COLO829 (cell line): ENCODE measurements at regions not wholly inside any gene's neighbourhood (a gene's known extent, or its start where the extent isn't known, plus 50 kb on each side); places are given as distances from the start of the nearest gene placed in this dataset.
"Not testable (repeated sequence)": the region's sequence is repeated elsewhere in the genome, so short reads cannot be mapped to it uniquely, and the experiment has no call there.

Source experiments
- DNase-seq: peaks from one replicate; pipeline ENCODE4 v3.0.0; 2012; ENCODE audit warnings: low spot score

DNA sequence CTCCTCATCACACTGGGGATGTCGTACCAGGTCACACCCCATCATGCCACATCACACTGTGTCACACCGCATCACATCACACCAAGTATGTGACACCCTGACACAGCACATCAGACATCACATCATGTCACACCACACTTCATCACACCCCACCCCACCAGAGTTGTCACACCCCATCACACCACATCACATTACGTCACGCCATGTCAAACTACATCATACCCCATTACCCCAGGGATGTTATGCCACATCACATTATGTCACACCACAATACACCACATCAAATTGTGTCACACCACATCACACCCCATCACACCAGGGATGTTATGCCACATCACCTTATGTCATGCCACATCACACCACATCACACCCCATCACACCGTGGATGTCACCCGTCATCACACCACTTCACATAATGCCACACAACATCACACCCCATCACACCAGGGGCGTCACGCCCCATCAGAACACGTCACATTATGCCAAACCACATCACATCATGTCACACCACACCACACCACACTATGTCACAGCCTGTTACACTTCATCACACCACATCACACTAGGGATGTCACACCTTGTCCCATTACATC lies 133.6 kb downstream of the TMEM121 start:
- DNase-seq: no peak

- no peak for DNase-seq
Observed at GRCh38 chr14:105660816-105661531, 134.6 kb downstream of the TMEM121 start.

GRCh38 chr14:105662043-105662442 lies 135.7 kb downstream of the TMEM121 start:
- not testable (repeated sequence) for DNase-seq

GRCh38 chr14:105662592-105662991 lies 136.2 kb downstream of the TMEM121 start:
- DNase-seq: not testable (repeated sequence)

- not testable (repeated sequence) for DNase-seq
Observed at GRCh38 chr14:105663323-105663722, 136.9 kb downstream of the TMEM121 start.

DNA sequence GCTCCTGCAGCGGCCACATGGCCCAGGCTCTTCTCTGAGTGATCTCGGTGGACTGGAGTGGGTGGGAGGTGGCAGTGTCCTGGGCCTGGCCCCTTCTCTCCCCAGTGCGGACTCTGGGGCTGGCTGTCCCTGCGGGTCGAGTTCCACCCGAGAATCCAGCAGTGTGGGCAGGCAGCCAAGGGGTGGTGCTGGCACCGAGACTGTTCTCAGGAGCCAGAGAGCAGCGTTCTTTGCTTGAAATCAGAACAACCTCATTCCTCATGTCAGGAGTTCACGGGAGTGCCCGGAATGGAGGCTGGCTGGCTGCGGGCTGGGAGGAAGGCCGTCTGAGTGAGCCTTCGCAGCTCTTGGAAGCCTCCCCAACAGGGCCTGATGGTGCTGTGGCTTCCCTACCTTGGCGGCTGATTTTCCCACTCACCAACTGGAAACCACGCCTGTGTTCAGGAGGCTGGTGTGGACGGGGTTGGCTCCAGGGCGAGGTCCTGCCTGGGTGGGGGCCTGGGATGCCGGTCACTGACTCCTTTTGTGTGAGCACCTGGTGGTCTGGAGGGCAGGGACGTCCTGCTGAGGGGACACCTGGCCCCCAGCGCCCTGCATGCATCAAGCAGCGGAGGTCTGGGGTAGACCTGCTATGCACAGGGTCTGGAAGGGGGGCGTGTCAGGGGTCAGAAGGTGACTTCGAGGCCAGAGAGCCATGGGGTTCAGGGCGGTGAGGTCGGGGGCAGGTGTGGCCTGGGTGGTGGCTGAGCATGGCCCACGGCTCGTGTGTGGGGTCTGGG lies 137.6 kb downstream of the TMEM121 start:
- not testable (repeated sequence) for DNase-seq

DNA sequence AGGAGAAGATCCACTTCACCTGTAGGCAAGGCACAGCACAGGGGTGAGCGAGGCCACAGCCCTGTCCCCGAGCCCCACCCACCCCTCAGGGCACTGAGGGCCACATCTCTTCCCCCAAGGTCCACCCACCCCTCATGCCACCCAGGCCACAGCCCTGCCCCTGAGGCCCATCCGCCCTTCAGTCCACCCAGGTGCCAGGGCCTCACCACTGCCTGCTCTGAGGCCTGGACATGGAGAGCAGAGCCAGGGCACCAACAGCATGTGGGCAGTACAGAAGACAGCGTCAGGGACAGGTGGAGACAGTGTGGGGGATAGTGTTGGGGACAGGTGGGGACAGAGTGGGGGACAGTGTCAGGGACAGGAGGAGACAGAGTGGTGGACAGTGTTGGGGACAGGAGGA lies 138.3 kb downstream of the TMEM121 start:
- no peak for DNase-seq

GRCh38 chr14:105665247-105665950 lies 139.0 kb downstream of the TMEM121 start:
- DNase-seq: no peak

- no peak for DNase-seq
Observed at GRCh38 chr14:105665951-105666277, 139.5 kb downstream of the TMEM121 start.

DNA sequence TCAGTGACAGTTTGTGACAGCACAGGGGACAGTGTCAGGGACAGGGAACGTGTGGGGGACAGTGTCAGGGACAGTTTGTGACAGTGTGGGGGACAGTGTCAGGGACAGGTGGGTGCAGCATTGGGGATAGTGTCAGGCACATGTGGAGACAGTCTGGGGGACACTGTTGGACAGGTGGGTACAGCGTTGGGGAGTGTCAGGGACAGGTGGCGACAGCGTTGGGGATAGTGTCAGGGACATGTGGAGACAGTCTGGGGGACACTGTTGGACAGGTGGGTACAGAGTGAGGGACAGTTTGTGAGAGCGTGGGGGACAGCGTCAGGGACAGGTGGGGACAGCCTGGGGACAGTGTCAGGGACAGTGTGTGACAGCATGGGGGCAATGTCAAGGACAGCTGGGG lies 140.0 kb downstream of the TMEM121 start:
- DNase-seq: no peak

GRCh38 chr14:105666991-105667662 lies 140.7 kb downstream of the TMEM121 start:
- not testable (repeated sequence) for DNase-seq

DNA sequence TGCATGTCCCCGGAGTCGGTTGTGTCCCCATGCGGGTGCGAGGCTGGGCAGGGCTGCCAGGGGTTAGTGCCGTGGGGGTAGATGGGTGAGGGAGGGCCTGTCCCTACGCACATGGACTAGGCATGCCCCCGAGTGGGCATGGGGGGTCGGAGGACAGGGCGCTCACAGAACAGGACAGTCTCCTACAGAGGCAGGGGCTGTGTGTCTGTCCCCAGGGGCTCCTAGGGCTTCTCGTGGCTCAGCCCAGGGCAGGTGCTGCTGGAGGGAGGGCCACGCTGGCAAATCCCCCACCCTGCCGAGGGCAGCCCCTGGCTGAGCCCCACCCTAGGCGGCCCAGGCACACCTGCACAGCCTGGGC lies 141.3 kb downstream of the TMEM121 start:
- DNase-seq: not testable (repeated sequence)

DNA sequence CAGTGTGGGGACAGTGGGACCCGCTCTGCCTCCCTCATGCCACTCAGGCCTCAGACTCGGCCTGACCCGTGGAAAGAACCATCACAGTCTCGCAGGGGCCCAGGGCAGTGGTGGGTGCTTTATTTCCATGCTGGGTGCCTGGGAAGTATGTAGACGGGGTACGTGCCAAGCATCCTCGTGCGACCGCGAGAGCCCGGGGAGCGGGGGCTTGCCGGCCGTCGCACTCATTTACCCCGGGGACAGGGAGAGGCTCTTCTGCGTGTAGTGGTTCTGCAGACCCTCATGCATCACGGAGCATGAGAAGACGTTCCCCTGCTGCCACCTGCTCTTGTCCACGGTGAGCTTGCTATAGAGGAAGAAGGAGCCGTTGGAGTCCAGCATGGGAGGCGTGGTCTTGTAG lies 141.6 kb downstream of the TMEM121 start:
- DNase-seq: not testable (repeated sequence)

GRCh38 chr14:105668471-105669230 lies 142.3 kb downstream of the TMEM121 start:
- not testable (repeated sequence) for DNase-seq

GRCh38 chr14:105669231-105669610 lies 142.8 kb downstream of the TMEM121 start:
- not testable (repeated sequence) for DNase-seq

DNA sequence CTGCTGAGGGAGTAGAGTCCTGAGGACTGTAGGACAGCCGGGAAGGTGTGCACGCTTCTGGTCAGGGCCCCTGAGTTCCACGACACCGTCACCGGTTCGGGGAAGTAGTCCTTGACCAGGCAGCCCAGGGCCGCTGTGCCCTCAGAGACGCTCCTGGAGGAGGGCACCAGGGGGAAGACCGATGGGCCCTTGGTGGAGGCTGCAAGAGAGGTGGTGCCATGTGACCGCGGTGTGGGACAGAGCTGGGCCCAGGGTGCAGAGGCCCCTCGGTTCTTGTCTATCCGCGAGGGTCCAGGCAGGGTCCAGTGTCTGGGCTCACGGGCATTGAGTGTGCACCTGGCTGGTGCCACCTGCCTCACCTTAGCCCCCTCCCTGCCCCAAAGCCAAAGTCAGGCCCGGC lies 143.3 kb downstream of the TMEM121 start:
- not testable (repeated sequence) for DNase-seq

DNA sequence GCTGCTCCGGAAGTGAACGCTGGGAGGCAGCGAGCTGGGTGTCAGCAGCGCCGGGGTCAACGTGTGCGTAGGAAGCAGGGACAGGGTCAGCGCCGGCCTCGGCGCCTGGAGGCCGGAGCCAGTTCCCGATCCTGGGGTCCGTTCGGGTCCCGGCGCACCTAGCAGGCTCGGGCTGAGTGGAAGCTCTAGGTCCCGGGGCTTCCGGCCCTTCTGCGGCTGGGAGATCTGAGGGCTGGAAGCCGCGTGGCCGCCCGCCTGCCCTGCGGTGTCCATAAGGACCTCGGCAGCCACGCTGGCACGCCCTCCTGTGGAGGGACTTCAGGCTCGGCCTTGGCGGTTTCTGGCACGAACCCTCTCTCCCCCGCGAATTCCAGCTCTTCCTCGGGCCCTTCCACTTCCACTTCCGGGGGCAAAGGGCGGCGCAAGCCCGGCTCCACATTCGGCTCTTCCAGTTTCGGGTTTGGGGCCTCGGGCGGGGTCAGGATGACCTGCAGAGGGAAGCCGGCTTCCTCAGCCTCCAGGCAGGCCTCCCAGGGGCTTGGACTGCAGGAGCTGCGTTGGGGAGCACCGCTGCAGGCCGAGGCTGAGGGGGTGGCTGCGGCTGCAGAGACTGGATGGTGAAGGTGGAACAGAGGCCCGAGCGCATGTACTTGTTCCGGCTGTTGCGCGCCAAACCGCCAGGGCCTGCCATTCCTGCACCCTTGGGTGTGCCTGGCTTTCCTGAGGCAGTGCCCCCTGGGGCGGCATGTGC lies 146.2 kb downstream of the TMEM121 start:
- DNase-seq: not testable (repeated sequence)

GRCh38 chr14:105675433-105675832 lies 149.1 kb downstream of the TMEM121 start:
- DNase-seq: not testable (repeated sequence)

DNA sequence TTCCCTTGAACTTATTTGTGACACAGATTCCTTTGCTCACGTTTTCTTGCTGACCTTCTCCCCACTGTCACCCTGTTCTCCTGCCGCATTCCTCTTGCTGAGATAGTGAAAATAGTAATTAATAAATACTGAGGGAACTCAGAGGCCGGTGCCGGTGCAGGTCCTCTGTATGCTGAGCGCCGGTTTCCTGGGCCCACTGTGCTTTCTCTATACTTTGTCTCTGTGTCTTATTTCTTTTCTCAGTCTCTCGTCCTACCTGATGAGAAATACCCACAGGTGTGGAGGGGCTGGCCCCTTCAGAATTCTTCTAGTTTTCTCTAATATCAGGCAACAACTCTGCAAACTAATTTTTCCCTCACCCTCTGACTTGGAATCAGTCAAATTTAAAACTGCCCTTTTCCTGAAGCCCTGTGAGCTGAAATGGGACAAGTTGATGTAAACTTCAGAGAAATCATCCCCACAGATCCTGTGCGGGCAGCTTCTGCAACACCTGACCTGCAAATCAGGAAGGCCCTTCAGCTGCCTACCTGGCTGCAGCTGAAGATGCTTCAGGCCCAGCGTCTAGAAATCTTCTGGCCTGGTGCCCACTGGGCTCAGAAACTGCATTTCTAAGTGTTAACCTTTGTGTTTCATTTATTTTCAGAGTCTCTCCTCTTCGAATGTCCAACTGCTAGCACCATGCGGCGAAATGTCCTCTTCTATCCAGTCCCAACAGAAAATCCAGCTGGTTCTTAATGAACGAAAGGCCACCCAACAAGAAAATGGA lies 149.7 kb downstream of the TMEM121 start:
- not testable (repeated sequence) for DNase-seq

GRCh38 chr14:105678057-105678456 lies 151.7 kb downstream of the TMEM121 start:
- DNase-seq: not testable (repeated sequence)
